PC-3 (cell line): ENCODE measurements at regions not wholly inside any gene's neighbourhood (a gene's known extent, or its start where the extent isn't known, plus 50 kb on each side); places are given as distances from the start of the nearest gene placed in this dataset.

Source experiments
- ATAC-seq: fragments of 200-7000 bp; cut with Tn5 transposase; 2 replicates; pipeline ENCODE4 v1.9.1; 2020; ENCODE audit warnings: mild to moderate bottlenecking, moderate library complexity
- BruUV-seq: library from RNA; stranded (reverse); fragments of 400-500 nt; replicated peaks from 2 replicates; lab custom pipeline; 2021; lab: Mats Ljungman, UMichigan
- CTCF ChIA-PET: fragments of 300-600 bp; sonication (Branson Sonifier 250); formaldehyde crosslinking; loops from one replicate; lab custom pipeline; 2022; ENCODE audit warnings: antibody characterized with exemption; lab: Charles Lee
- POLR2A ChIA-PET: fragments of 300-600 bp; sonication (Branson Sonifier 250); formaldehyde crosslinking; loops from one replicate; lab custom pipeline; 2022; ENCODE audit warnings: antibody characterized with exemption; ENCODE audit not compliant: unreplicated experiment; lab: Charles Lee
- DNase-seq: peaks from one replicate; pipeline ENCODE4 v3.0.0-alpha.2; 2015
- H2AFZ ChIP-seq: fragments of 300-600 bp; sonication (generic); 2 replicates; pipeline ENCODE4 v1.6.0; 2016; ENCODE audit warnings: antibody characterized with exemption, low read length
- H3F3A ChIP-seq: fragments of 300-600 bp; sonication (generic); one replicate; pipeline ENCODE4 v1.6.0; 2017; ENCODE audit warnings: antibody characterized with exemption, low read length, control low read depth, mild to moderate bottlenecking; ENCODE audit not compliant: unreplicated experiment
- H3K27ac ChIP-seq: fragments of 300-600 bp; sonication (generic); 2 replicates; pipeline ENCODE4 v1.5.1; 2016; ENCODE audit warnings: mild to moderate bottlenecking, low read length
- H3K27me3 ChIP-seq: fragments of 300-600 bp; sonication (generic); 2 replicates; pipeline ENCODE4 v1.6.1; 2016; ENCODE audit warnings: low read length, mixed read lengths
- H3K36me3 ChIP-seq: fragments of 300-600 bp; sonication (generic); 2 replicates; pipeline ENCODE4 v1.6.1; 2016; ENCODE audit warnings: low read depth, mixed run types, low read length, mixed read lengths
- H3K4me1 ChIP-seq: fragments of 300-600 bp; sonication (generic); 2 replicates; pipeline ENCODE4 v1.5.1; 2016; ENCODE audit warnings: low read length; ENCODE audit not compliant: insufficient read depth
- H3K4me2 ChIP-seq: fragments of 300-600 bp; sonication (generic); 2 replicates; pipeline ENCODE4 v1.6.0; 2016; ENCODE audit warnings: low read length
- H3K4me3 ChIP-seq: fragments of 300-600 bp; sonication (generic); 2 replicates; pipeline ENCODE4 v1.5.1; 2016; ENCODE audit warnings: mild to moderate bottlenecking, low read length, mixed read lengths
- H3K79me2 ChIP-seq: fragments of 300-600 bp; sonication (generic); 2 replicates; pipeline ENCODE4 v1.6.1; 2017; ENCODE audit warnings: low read length, mixed read lengths
- H3K9ac ChIP-seq: fragments of 300-600 bp; sonication (generic); 2 replicates; pipeline ENCODE4 v1.6.0; 2016; ENCODE audit warnings: mild to moderate bottlenecking, low read length
- H3K9me2 ChIP-seq: fragments of 300-600 bp; sonication (generic); replicated peaks from 2 replicates; pipeline ENCODE4 v1.6.1; 2016; ENCODE audit warnings: mixed run types, low read length, mixed read lengths
- H3K9me3 ChIP-seq: fragments of 300-600 bp; sonication (generic); 2 replicates; pipeline ENCODE4 v1.6.1; 2016; ENCODE audit warnings: low read length, mixed read lengths
- H4K20me1 ChIP-seq: fragments of 300-600 bp; sonication (generic); 2 replicates; pipeline ENCODE4 v1.6.1; 2016; ENCODE audit warnings: low read length, mixed read lengths
- EZH2 ChIP-seq: fragments of 300-600 bp; sonication (generic); IDR thresholded peaks from one replicate; pipeline ENCODE4 v1.6.1; 2017; ENCODE audit warnings: antibody characterized with exemption, mild to moderate bottlenecking, low read length; ENCODE audit not compliant: unreplicated experiment
- EZH2phosphoT487 ChIP-seq: fragments of 300-600 bp; sonication (generic); IDR thresholded peaks from 2 replicates; pipeline ENCODE4 v1.6.1; 2018; ENCODE audit warnings: mild to moderate bottlenecking, antibody characterized with exemption, low read length, borderline replicate concordance
- intact Hi-C: fragments of 100-400 bp; cut with micrococcal nuclease; formaldehyde crosslinking; loops from 2 replicates; pipeline ENCODE4 v1.9.0; 2023
- TF ChIP-seq, protein P1 (sequence below): fragments of 300-600 bp; sonication (generic); conservative IDR thresholded peaks from 2 replicates; pipeline ENCODE4 v1.5.1; 2017; ENCODE audit warnings: antibody characterized with exemption, low read depth, mild to moderate bottlenecking, low read length

DNA sequence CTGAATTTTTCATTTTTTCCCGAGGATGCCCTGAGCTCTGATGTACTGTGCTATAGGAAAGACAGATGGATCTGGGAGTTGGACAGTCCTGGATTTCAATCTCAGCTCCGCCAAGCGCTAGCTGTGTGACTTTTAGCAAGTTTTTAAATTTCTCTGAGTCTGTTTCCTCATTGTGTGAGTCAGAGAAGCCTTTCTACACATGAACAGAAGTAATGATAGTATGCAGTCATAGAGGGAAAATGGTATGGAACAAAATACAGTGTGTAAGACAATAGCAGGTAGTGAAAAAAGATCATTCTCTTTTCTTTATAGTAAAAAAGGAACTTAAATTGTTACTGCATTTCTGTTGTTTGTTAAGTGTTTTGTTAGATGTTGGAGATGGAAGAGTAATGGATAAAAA, 52.4 kb upstream of the PPM1B start:
- H3K4me1 ChIP-seq = peaks cover 18% of the 10 kb centered on the region
- no peak overlapping the region for H3K4me3 ChIP-seq
- ATAC-seq (no peak), DNase-seq (no peak)
- H3K9me3 ChIP-seq = no peaks in the 10 kb centered on the region
- TF ChIP-seq EZH2phosphoT487 (no peak), EZH2 (no peak)
- TF ChIP-seq, protein P1, sequence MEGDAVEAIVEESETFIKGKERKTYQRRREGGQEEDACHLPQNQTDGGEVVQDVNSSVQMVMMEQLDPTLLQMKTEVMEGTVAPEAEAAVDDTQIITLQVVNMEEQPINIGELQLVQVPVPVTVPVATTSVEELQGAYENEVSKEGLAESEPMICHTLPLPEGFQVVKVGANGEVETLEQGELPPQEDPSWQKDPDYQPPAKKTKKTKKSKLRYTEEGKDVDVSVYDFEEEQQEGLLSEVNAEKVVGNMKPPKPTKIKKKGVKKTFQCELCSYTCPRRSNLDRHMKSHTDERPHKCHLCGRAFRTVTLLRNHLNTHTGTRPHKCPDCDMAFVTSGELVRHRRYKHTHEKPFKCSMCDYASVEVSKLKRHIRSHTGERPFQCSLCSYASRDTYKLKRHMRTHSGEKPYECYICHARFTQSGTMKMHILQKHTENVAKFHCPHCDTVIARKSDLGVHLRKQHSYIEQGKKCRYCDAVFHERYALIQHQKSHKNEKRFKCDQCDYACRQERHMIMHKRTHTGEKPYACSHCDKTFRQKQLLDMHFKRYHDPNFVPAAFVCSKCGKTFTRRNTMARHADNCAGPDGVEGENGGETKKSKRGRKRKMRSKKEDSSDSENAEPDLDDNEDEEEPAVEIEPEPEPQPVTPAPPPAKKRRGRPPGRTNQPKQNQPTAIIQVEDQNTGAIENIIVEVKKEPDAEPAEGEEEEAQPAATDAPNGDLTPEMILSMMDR = no peak
- no peaks in the 10 kb centered on the region for H3F3A ChIP-seq
- no peaks in the 10 kb centered on the region for H3K79me2 ChIP-seq
- H4K20me1 ChIP-seq = no peaks in the 10 kb centered on the region
- ChIA-PET POLR2A (no interaction called here), CTCF (no interaction called here)
- no peaks in the 10 kb centered on the region for H3K36me3 ChIP-seq
- no peaks in the 10 kb centered on the region for H3K9me2 ChIP-seq
- no peak overlapping the region for H2AFZ ChIP-seq
- H3K27me3 ChIP-seq = no peaks in the 10 kb centered on the region
- H3K4me2 ChIP-seq = no peak overlapping the region
- no peak overlapping the region for H3K27ac ChIP-seq
- H3K9ac ChIP-seq = no peak overlapping the region
- BruUV-seq = no TSS peak
- intact Hi-C loops = no loop called here

DNA sequence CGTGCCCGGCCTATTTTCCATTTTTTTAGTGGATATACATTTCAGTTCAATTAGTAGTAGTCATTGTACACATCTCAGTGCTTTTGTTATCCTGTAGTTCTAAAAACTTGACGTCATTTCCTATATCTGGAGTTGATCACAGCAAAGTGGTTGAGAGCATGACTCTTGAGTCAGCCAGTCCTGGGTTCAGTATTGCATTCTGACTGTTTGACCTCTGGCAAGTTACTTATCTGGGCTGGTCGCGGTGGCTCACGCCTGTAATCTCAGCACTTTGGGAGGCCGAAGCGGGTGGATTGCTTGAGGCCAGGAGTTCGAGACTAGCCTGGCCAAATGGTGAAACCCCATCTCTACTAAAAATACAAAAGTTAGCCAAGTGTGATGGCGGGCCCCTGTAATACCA, 50.4 kb upstream of the PPM1B start:
- H3K9me2 ChIP-seq = no peaks in the 10 kb centered on the region
- no peak overlapping the region for H2AFZ ChIP-seq
- intact Hi-C loops = no loop called here
- no peak overlapping the region for H3K4me2 ChIP-seq
- TF ChIP-seq EZH2 = no peak
- TF ChIP-seq, protein P1 = no peak
- no peak for TF ChIP-seq EZH2phosphoT487
- no peaks in the 10 kb centered on the region for H4K20me1 ChIP-seq
- peaks cover 7% of the 10 kb centered on the region; the same call in 1 of the 2 replicates for H3K4me1 ChIP-seq
- no peaks in the 10 kb centered on the region for H3K9me3 ChIP-seq
- no peaks in the 10 kb centered on the region for H3K36me3 ChIP-seq
- H3F3A ChIP-seq = no peaks in the 10 kb centered on the region
- ChIA-PET POLR2A (interaction anchor here (0.6 kb wide), 1 partner anchor 57 kb away, joined by 3 read pairs; no protein-coding TSS in a partner anchor), CTCF (no interaction called here)
- H3K79me2 ChIP-seq = no peaks in the 10 kb centered on the region
- no peaks in the 10 kb centered on the region for H3K27me3 ChIP-seq
- no peak overlapping the region for H3K9ac ChIP-seq
- no peak overlapping the region for H3K27ac ChIP-seq
- no peak overlapping the region for H3K4me3 ChIP-seq
- no TSS peak for BruUV-seq
- DNase-seq (no peak), ATAC-seq (no peak)
